ENCODE measurements at regions not wholly inside any gene's neighbourhood (a gene's known extent, or its start where the extent isn't known, plus 50 kb on each side); places are given as distances from the start of the nearest gene placed in this dataset.

DNA sequence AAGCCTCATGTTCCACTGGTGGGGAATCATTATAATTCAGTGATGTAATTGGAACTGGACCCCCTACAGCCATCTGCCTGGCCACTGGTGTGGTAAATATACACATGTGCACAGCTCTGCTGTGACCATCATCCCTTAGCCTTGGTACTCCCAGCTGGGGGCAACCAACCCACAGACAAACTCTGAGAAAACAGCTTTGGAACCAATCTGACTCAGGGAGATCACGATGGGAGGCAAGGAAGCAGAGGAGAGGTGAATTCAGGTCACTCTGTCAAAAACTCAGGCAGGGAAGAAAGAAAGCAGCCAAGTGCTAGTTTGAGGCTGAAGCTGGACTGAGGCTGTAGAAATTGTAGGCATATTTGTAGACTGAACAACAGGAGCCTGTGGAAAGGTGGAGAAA lies 197.8 kb upstream of the GALNT2 start:
- H3K56ac ChIP-seq (replicated peaks; ENCODE audit: insufficient read length, low read depth, low read length) = no peak overlapping the region
- no peak overlapping the region for H3K4ac ChIP-seq (replicated peaks; ENCODE audit: insufficient read length, low read depth, low read length)
- no peak overlapping the region for H4K5ac ChIP-seq (ENCODE audit: insufficient read length, low read depth, low read length)
- H2AFZ ChIP-seq (ENCODE audit: low read length) = no peak overlapping the region
- H3K4me3 ChIP-seq (ENCODE audit: extremely low read depth in 1 of 4, insufficient read depth in 2 of 4, low read depth in 3 of 4, low read length in 4 of 4) = no peak overlapping the region
- no peak overlapping the region for H2AK5ac ChIP-seq (ENCODE audit: low read depth, low read length)
- CTCF ChIA-PET (ENCODE audit: partially characterized antibody) = interaction anchor here (2.4 kb wide), 1 partner anchor 10 kb away, joined by 6 read pairs; no protein-coding TSS in a partner anchor
- POLR2A ChIA-PET (ENCODE audit: partially characterized antibody) = no interaction called here
- no peak overlapping the region for H3K27ac ChIP-seq (ENCODE audit: low read depth, low read length)
- H3K27me3 ChIP-seq (replicated peaks in 1 of 4; ENCODE audit: control insufficient read depth in 3 of 4, extremely low read depth in 1 of 4, insufficient read depth in 3 of 4, low read length in 3 of 4) = no peaks in the 10 kb centered on the region
- DNase-seq (ENCODE audit: low read depth in 1 of 2, low spot score in 2 of 2) = no peak
- H3K18ac ChIP-seq (ENCODE audit: extremely low read depth, low read length) = no peak overlapping the region
- H4K20me1 ChIP-seq (replicated peaks in 1 of 2; ENCODE audit: control insufficient read depth in 1 of 2, insufficient read depth in 2 of 2, low read length in 2 of 2) = no peaks in the 10 kb centered on the region
- no peak overlapping the region for H2BK120ac ChIP-seq (replicated peaks; ENCODE audit: low read depth, low read length)
- 0 out of 4 replicates have a peak, but pooled peaks cover 0 to 3% of the 10 kb centered on the region in 2 experiments for H3K9me3 ChIP-seq (ENCODE audit: insufficient read depth in 2 of 2, low read depth in 1 of 2, low read length in 1 of 2)
- H4K91ac ChIP-seq (replicated peaks; ENCODE audit: insufficient read length, low read length) = no peak overlapping the region
- no peaks in the 10 kb centered on the region for H3K4me1 ChIP-seq (replicated peaks in 1 of 4; ENCODE audit: control insufficient read depth in 3 of 4, insufficient read depth in 4 of 4, low read length in 3 of 4)
- no peak overlapping the region for H2BK5ac ChIP-seq (ENCODE audit: low read depth, low read length)
- H3K23ac ChIP-seq (ENCODE audit: insufficient read length) = no peak overlapping the region
- no peaks in the 10 kb centered on the region for H3K36me3 ChIP-seq (ENCODE audit: control insufficient read depth in 2 of 4, insufficient read depth in 4 of 4, low read length in 3 of 4)
- H3K79me2 ChIP-seq (ENCODE audit: control insufficient read depth in 1 of 2, insufficient read depth in 2 of 2, low read length in 2 of 2) = no peaks in the 10 kb centered on the region
- no peak overlapping the region for H4K8ac ChIP-seq (ENCODE audit: extremely low read depth, insufficient read depth, low read length)
- no peak overlapping the region for H3K14ac ChIP-seq (ENCODE audit: insufficient read length)
- no peak overlapping the region for H3K9ac ChIP-seq (replicated peaks in 1 of 4; ENCODE audit: extremely low read depth in 1 of 4, low read depth in 3 of 4, low read length in 3 of 4)
- H3K23me2 ChIP-seq (ENCODE audit: low read depth, low read length) = peaks cover 3% of the 10 kb centered on the region; the same call in 1 of the 2 replicates
- no peak for FAIRE-seq
- 69% methylated on average over 1 of the region's 1 CpG; no CpG with 5 or more reads in 1 of the 2 experiments for WGBS, 2 experiments (ENCODE audit: extremely low coverage in 1 of 2, insufficient coverage in 1 of 2, insufficient read length in 1 of 2, insufficient replicate concordance in 2 of 2, low coverage in 1 of 2, low lambda C conversion rate in 2 of 2, missing lambda C conversion rate in 1 of 2)
- no peak overlapping the region for H2BK15ac ChIP-seq (ENCODE audit: low read length)
- no peak overlapping the region for H2BK12ac ChIP-seq (ENCODE audit: low read depth, low read length)
- H3K79me1 ChIP-seq (ENCODE audit: low read depth, low read length) = no peaks in the 10 kb centered on the region
- H2BK20ac ChIP-seq (ENCODE audit: low read length) = no peak overlapping the region
- H3K4me2 ChIP-seq (ENCODE audit: insufficient read depth in 1 of 2, low read depth in 2 of 2, low read length in 2 of 2) = no peak overlapping the region
- TF ChIP-seq, protein P1, sequence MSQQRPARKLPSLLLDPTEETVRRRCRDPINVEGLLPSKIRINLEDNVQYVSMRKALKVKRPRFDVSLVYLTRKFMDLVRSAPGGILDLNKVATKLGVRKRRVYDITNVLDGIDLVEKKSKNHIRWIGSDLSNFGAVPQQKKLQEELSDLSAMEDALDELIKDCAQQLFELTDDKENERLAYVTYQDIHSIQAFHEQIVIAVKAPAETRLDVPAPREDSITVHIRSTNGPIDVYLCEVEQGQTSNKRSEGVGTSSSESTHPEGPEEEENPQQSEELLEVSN (IDR thresholded peaks at IDR 0.05) = no peak
- TF ChIP-seq CEBPB (IDR thresholded peaks at IDR 0.05; ENCODE audit: low read depth, low read length) (no peak), FOSL1 (IDR thresholded peaks at IDR 0.05; ENCODE audit: insufficient read depth, low read depth, low read length) (no peak), NRF1 (IDR thresholded peaks at IDR 0.05; ENCODE audit: low read depth, low read length) (no peak), ZNF274 (IDR thresholded peaks at IDR 0.05; ENCODE audit: borderline replicate concordance, extremely low read depth, low read length) (no peak), HDAC2 (IDR thresholded peaks at IDR 0.05; ENCODE audit: borderline replicate concordance in 1 of 2, low read depth in 2 of 2, low read length in 2 of 2) (no peak), SP2 (IDR thresholded peaks at IDR 0.05; ENCODE audit: low read length) (no peak), SRF (IDR thresholded peaks at IDR 0.05; ENCODE audit: low read depth, low read length) (no peak), SP4 (IDR thresholded peaks at IDR 0.05; ENCODE audit: low read length) (no peak), RAD21 (IDR thresholded peaks at IDR 0.05 in 1 of 2, conservative IDR thresholded peaks at IDR 0.05 in 1 of 2; ENCODE audit: low read depth in 2 of 2, low read length in 2 of 2) (no peak), POLR2A (IDR thresholded peaks at IDR 0.05; ENCODE audit: control extremely low read depth in 1 of 2, low read depth in 2 of 2, low read length in 2 of 2) (no peak)
- TF ChIP-seq, protein P2, sequence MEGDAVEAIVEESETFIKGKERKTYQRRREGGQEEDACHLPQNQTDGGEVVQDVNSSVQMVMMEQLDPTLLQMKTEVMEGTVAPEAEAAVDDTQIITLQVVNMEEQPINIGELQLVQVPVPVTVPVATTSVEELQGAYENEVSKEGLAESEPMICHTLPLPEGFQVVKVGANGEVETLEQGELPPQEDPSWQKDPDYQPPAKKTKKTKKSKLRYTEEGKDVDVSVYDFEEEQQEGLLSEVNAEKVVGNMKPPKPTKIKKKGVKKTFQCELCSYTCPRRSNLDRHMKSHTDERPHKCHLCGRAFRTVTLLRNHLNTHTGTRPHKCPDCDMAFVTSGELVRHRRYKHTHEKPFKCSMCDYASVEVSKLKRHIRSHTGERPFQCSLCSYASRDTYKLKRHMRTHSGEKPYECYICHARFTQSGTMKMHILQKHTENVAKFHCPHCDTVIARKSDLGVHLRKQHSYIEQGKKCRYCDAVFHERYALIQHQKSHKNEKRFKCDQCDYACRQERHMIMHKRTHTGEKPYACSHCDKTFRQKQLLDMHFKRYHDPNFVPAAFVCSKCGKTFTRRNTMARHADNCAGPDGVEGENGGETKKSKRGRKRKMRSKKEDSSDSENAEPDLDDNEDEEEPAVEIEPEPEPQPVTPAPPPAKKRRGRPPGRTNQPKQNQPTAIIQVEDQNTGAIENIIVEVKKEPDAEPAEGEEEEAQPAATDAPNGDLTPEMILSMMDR (IDR thresholded peaks at IDR 0.05; ENCODE audit: control extremely low read depth in 1 of 3, insufficient read depth in 1 of 3, low read depth in 1 of 3, low read length in 3 of 3) = no peak
